OCI-LY1 (cell line): ENCODE measurements at regions not wholly inside any gene's neighbourhood (a gene's known extent, or its start where the extent isn't known, plus 50 kb on each side); places are given as distances from the start of the nearest gene placed in this dataset.

ENCODE experiments used
- CTCF ChIP-seq: fragments of 200-600 bp; sonication (generic), shearing (Covaris generic); IDR thresholded peaks from 2 replicates; pipeline ENCODE4 v1.5.1; 2017; ENCODE audit warnings: mild to moderate bottlenecking, antibody characterized with exemption, low read length, moderate library complexity, mixed read lengths
- EZH2 ChIP-seq: fragments of 200-600 bp; sonication (generic), shearing (Covaris generic); IDR thresholded peaks from 2 replicates; pipeline ENCODE4 v1.8.0; 2017; ENCODE audit warnings: borderline replicate concordance, mixed run types, mild to moderate bottlenecking, antibody characterized with exemption, low read length, moderate library complexity, mixed read lengths

GRCh38 chr10:36559412-36560400 lies 565.7 kb upstream of the ANKRD30A start:
- no peak for TF ChIP-seq CTCF
- TF ChIP-seq EZH2: no peak
